Chondrocyte (in vitro differentiated cells): ENCODE measurements at regions not wholly inside any gene's neighbourhood (a gene's known extent, or its start where the extent isn't known, plus 50 kb on each side); places are given as distances from the start of the nearest gene placed in this dataset.

Source experiments
- DNase-seq: peaks from one replicate; pipeline ENCODE4 v3.0.0; 2021; ENCODE audit warnings: mixed read lengths, low spot score
- H3K27ac Mint-ChIP-seq: one replicate; pipeline ENCODE4 v1.8.0; 2021; ENCODE audit warnings: mild to moderate bottlenecking, moderate library complexity, mixed read lengths; ENCODE audit not compliant: unreplicated experiment
- H3K27me3 Mint-ChIP-seq: 2 replicates; pipeline ENCODE4 v1.8.0; 2021; ENCODE audit warnings: low read depth, mixed read lengths
- H3K36me3 Mint-ChIP-seq: 2 replicates; pipeline ENCODE4 v1.8.0; 2021; ENCODE audit warnings: low read depth, mixed read lengths
- H3K4me1 Mint-ChIP-seq: 2 replicates; pipeline ENCODE4 v1.8.0; 2021; ENCODE audit warnings: low read depth, mild to moderate bottlenecking, mixed read lengths
- H3K4me3 Mint-ChIP-seq: one replicate; pipeline ENCODE4 v1.8.0; 2021; ENCODE audit warnings: mild to moderate bottlenecking, moderate library complexity, mixed read lengths; ENCODE audit not compliant: unreplicated experiment
- H3K9me3 Mint-ChIP-seq: 2 replicates; pipeline ENCODE4 v1.8.0; 2021; ENCODE audit warnings: low read depth, mixed read lengths
- CTCF ChIP-seq: fragments of 200-600 bp; sonication (generic); IDR thresholded peaks from 2 replicates; pipeline ENCODE4 v1.5.0; 2021; ENCODE audit warnings: antibody characterized with exemption, mild to moderate bottlenecking, moderate library complexity

- Mint-ChIP-seq H3K9me3 (no peaks in the 10 kb centered on the region), H3K4me3 (no peak overlapping the region), H3K36me3 (no peaks in the 10 kb centered on the region), H3K27ac (no peak overlapping the region), H3K4me1 (peaks cover 6% of the 10 kb centered on the region), H3K27me3 (no peaks in the 10 kb centered on the region)
- DNase-seq: no peak
- TF ChIP-seq CTCF: no peak
These were observed 96.5 kb upstream of the DAAM1 start for GRCh38 chr14:59091976-59092375.

GRCh38 chr14:59093902-59094301, 94.6 kb upstream of the DAAM1 start:
- no peaks in the 10 kb centered on the region for H3K36me3 Mint-ChIP-seq
- no peak for DNase-seq
- no peak for TF ChIP-seq CTCF
- no peaks in the 10 kb centered on the region for H3K9me3 Mint-ChIP-seq
- H3K4me1 Mint-ChIP-seq: peaks cover 6% of the 10 kb centered on the region
- H3K27ac Mint-ChIP-seq: no peak overlapping the region
- no peaks in the 10 kb centered on the region for H3K27me3 Mint-ChIP-seq
- no peak overlapping the region for H3K4me3 Mint-ChIP-seq

GRCh38 chr14:59096303-59096702, 92.2 kb upstream of the DAAM1 start:
- Mint-ChIP-seq H3K36me3 (no peaks in the 10 kb centered on the region), H3K4me3 (no peak overlapping the region), H3K27me3 (no peaks in the 10 kb centered on the region), H3K4me1 (no peaks in the 10 kb centered on the region), H3K27ac (no peak overlapping the region), H3K9me3 (no peaks in the 10 kb centered on the region)
- TF ChIP-seq CTCF: no peak
- DNase-seq: no peak

GRCh38 chr14:59097681-59098080, 90.8 kb upstream of the DAAM1 start:
- TF ChIP-seq CTCF: no peak
- Mint-ChIP-seq H3K4me3 (no peak overlapping the region), H3K9me3 (no peaks in the 10 kb centered on the region), H3K36me3 (no peaks in the 10 kb centered on the region), H3K4me1 (no peaks in the 10 kb centered on the region), H3K27ac (no peak overlapping the region), H3K27me3 (no peaks in the 10 kb centered on the region)
- DNase-seq: no peak

- H3K27ac Mint-ChIP-seq: no peak overlapping the region
- no peaks in the 10 kb centered on the region for H3K9me3 Mint-ChIP-seq
These were observed 90.1 kb upstream of the DAAM1 start for GRCh38 chr14:59098377-59098776.

More at GRCh38 chr14:59098377-59098776, 90.1 kb upstream of the DAAM1 start:
- no peak for DNase-seq
- Mint-ChIP-seq H3K36me3 (no peaks in the 10 kb centered on the region), H3K4me3 (no peak overlapping the region), H3K27me3 (no peaks in the 10 kb centered on the region), H3K4me1 (peaks cover 5% of the 10 kb centered on the region)
- no peak for TF ChIP-seq CTCF
